T-helper 1 cell treated with Interleukin-12 subunit alpha and Interleukin-12 subunit beta and Interleukin-4 antibody, amounts not matched to agents 30 ng/mL and 1 ng/mL, for 36 hours (primary cell): ENCODE measurements at regions not wholly inside any gene's neighbourhood (a gene's known extent, or its start where the extent isn't known, plus 50 kb on each side); places are given as distances from the start of the nearest gene placed in this dataset.

ENCODE experiments used
- intact Hi-C: fragments of 100-400 bp; cut with micrococcal nuclease; formaldehyde crosslinking; loops from one replicate; pipeline ENCODE4 v1.15.1; 2024

DNA sequence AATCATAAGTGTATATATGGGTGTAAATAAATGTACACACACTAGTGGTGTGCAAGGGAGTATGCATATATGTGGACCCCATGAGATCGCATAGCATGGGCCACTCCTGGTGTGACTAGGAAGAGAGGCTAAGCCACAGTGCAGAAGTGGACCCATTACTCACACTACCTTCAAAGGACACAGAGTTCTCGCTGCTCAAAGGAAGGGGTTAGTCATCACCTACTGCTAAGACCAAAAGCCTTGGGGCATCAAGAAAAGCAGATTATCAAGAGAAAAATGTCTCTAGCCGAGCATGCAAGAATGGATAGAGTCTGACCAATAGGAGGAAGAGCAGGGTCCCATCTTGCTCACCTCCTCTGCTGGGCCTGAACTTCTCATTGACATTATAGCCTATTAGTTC, 195.5 kb downstream of the MAFB start:
- intact Hi-C loops, result no loop called here

GRCh38 chr20:40493071-40493470, 196.0 kb downstream of the MAFB start:
- intact Hi-C loops, result no loop called here

DNA sequence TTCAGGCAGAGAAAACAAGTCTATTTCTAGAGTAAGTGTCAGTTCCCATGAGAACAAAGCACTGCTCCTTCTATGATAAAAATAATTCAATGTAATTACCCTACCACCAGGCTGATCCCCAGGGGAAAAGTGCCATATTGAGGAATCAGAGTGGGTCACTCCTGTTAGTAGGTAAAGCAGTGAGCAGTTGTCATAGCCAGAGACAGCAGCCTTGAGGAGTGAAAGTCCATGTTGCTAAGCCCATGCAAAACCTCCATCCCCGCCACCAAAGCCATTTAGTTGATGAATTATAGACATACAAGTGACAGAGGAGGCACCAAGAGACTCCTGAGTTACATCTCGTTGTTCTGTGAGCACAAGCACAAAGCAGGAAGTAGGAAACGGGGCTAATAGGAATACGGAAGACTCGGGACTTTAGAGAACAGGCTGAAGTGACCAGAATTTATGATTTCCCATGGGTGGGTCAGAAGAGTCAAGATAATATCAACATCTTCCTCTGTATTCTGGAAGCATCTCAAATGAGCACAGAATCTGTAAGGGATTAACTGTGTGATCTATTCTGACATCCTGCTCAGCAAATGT, 197.9 kb downstream of the MAFB start:
- intact Hi-C loops, result no loop called here

GRCh38 chr20:40489886-40490285, 199.2 kb downstream of the MAFB start:
- intact Hi-C loops, result no loop called here

DNA sequence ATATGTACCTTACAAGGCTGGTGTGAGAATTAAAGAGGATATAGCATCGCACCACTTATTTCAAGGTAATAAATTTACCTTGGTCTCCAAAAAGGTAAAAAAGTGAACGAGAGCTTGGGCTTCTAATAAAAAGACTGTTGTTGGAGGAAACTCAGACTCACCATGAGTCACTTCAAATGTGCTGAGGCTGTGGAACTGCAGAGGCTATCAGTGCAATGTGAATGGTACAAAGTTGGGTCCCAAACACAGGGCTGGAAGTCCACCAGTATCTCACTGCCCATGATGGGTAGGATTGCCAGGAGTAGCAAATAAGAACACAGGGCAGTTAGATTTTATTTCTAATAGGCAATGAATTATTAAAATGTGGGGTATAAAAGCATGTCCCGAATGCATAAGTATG, 200.6 kb downstream of the MAFB start:
- intact Hi-C loops, result no loop called here

DNA sequence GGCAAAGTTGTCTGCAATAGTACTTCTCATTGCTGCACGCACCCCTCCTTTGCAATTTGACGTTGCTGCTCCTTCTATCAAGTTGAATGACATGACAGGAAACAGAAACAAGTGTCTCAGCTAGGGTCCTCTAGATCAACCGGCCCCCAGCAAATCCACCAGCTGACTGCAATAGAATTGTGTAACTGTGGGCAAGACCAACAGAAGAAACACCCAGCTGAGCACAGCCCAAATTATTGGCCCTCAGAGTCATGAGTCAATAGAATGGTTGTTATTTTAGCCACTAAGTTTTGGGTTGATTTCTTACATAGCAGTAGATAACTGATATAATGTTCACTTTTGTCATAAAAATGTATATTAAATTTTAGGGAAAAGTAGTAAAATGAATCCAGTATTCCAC, 202.7 kb downstream of the MAFB start:
- intact Hi-C loops, result no loop called here

DNA sequence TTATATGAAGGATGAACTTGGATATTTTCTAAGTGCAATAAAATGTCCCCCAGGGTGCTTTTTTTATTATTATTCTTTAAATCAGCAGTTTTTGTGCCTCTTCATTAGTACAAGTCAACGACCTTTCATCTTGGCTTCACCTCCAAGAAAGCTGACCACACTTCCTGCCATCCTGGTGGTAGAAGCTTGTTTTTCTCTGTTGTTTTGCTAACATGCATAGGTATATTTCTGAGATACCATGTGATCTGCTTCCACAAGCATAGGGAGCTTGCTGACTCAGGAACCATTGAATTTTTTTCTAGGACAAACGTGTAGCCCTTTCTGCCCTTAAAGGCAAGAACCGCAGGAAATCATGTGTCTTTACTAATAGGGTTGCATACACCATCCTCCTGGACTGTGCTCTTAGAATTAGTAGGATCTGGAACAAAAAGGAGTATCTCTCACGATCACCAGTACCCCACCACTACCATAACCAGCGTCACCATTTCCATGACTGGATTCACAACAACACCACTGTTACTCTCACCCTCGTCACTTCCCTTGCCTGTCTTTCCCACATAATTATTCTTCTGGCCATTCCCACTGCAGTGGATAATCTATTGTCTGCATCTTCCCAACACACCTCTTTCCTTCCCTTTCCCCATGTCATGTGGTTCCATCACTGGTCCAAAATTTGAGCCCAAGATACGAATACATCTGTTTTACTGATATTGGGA, 207.1 kb downstream of the MAFB start:
- intact Hi-C loops, result loop anchor here (5.0 kb wide), 1 partner anchor 880 kb away; no protein-coding TSS in a partner anchor

DNA sequence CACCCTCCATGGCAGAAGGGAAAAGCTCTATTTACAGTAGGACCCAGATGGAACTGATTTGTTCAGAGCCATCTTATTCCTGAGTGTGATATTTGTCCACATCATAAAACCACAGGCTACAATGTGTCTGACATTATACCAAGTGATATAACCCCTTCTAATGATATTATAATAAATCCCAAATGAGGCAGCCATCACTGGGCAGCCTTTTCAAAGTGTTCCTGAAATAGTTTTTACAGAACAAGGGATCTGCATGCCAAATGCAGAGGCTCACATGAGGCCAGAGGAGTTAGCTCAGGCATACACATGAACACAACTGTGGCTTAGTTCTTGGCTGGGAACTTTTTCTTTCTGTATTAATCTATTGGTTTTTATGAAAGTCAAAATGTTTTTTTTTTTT, 207.7 kb downstream of the MAFB start:
- intact Hi-C loops, result loop anchor here (5.0 kb wide), 1 partner anchor 879 kb away; no protein-coding TSS in a partner anchor

DNA sequence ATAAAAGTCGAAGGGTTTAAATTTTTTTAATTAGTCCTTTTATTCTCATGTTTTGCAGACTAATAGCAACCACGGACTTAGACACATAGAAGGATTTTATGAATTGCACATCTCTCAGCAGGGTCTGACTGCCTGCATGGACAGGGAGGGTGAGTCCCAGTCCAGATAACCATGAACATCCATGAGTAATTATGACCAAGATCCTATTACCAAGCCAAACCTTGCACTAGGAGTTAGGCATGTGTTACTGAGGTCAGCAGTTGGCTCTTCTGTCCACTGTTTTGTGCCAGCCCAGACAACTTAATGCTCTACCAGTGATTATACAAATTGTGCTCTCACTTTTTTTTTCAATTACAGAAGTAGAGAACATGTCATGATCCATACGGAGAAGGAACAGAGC, 211.2 kb downstream of the MAFB start:
- intact Hi-C loops, result no loop called here

GRCh38 chr20:40476461-40476860, 212.6 kb downstream of the MAFB start:
- intact Hi-C loops, result no loop called here

DNA sequence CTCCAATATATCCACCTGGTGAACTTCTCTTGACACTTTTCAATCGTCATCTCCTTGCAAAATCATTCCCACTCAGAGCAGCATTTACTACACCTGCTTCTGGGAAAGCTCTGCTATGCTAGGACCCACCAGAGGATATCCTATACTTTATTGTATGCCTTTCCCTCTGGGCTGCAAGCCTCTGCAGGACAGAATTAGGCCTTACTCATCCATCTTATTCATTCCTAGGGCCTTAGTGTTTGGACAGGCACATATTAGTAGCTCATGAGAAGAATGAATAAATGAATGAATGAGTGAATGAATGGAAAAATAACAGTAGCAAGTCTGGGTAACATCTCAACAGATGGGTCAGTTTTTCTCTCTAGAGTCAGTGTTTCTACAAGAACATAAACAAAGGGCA, 216.1 kb downstream of the MAFB start:
- intact Hi-C loops, result no loop called here

GRCh38 chr20:40471261-40471629, 217.8 kb downstream of the MAFB start:
- intact Hi-C loops, result no loop called here

DNA sequence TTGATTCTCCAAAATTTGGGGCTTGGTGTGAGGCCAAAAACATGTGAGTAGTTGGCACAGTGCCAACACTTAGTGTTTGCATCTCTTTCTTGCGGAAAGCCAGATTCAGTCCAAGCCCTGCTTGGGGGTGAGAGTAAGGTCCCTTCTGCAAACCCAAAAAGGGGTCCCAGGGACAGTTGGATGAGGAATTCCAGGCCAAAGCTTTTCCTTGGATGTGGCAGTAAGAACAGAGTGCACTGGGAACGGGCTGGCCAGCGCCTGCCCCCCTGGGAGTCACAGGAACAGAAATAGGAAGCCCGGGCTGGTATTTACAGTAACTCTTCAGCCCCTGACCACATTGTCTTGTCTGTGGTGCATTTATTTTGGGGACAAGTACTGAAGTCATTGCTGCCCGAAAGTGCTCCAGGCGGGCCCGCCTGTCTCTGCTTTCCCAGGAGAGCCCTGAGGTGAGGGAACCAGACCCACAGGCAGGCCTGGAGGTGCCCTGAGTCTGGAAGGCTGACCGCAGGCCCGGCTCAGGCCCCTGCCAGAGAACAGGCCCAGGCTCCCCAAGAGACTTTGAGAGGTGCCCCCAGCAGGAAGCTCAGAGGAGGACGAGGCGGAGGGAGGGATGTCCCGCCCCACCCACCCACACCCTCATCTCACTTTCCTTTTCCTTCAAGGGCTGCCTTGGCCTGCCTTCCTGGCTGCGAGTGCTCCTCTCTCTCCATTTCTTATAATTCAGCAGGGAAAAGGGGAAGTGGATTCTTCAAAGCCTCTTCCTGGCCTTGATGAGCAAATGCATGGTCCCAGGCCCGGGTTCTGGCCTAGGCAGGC, 218.4 kb downstream of the MAFB start:
- intact Hi-C loops, result no loop called here

- intact Hi-C loops, result no loop called here
Measured at GRCh38 chr20:40468759-40469158, 220.3 kb downstream of the MAFB start.

GRCh38 chr20:40467703-40468411, 221.2 kb downstream of the MAFB start:
- intact Hi-C loops, result no loop called here

DNA sequence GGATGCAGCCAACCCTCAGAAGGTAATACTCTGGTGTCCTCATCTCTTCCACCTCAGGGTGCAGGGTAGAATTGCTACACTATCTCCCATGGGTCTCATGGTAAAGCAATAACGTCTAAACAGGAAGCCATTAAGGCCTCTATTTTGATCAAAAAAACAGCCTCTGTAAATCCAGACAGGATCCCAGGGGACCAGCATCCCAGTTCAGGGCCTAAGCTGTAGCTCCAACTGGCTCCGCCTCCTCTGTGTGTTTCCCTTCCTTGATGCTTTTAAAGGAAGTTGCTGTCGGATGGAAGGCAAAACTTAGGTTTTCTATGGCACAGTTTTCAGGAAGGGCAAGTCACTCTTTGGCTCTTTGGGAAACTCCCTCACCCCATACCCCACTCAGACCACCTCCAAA, 222.0 kb downstream of the MAFB start:
- intact Hi-C loops, result no loop called here

DNA sequence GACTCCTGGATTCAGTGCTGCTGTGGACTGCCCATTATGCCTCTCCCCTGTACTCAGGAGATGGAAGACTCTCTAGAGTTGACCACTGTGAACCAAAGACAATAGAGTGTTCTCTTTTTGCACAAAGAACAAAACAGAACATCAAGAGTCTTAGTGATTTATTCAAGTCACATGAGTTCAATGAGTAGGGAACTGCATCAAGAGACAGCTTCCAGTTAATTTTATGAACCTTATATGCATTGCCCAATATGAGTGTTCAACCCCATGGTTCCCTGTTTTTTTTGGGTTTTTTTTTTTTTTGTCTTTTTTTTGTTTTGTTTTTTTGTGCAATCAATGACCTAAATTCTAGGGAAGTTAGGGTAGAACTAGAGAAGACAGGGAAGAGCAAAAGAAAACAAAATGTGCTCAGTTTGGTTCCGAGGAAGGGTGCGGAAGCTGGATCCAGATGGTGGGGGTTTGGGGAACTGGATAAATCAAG, 224.3 kb downstream of the MAFB start:
- intact Hi-C loops, result no loop called here

DNA sequence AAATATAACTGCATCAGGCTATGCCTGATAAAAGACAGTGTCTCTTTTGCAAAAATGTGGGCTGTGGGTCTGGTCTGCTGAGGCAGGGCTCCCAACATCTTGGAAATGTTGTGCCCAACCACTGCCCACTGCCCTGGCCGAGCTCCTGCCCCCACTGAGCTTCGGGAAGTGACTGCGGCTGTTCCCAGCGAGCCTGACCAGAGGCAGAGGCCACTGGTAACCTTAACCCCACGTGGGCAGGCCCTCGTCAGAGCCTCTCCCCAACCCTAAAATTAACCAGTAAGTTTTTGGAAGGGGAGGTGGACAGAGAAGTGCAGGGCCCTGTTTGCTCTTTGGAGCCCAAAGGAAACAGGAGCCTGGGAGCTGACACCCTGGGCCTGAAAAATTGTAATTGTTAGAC, 225.9 kb downstream of the MAFB start:
- intact Hi-C loops, result no loop called here

GRCh38 chr20:40462566-40462965, 226.5 kb downstream of the MAFB start:
- intact Hi-C loops, result no loop called here

- intact Hi-C loops, result no loop called here
Measured at GRCh38 chr20:40459299-40459698, 229.7 kb downstream of the MAFB start.

- intact Hi-C loops, result no loop called here
Measured at GRCh38 chr20:40457404-40457803, 231.6 kb downstream of the MAFB start.

GRCh38 chr20:40452758-40453157, 236.3 kb downstream of the MAFB start:
- intact Hi-C loops, result no loop called here
